KMS-11 (cell line): ENCODE measurements at regions not wholly inside any gene's neighbourhood (a gene's known extent, or its start where the extent isn't known, plus 50 kb on each side); places are given as distances from the start of the nearest gene placed in this dataset.

Source experiments
- H2AFZ ChIP-seq: fragments of 200-600 bp; sonication (generic); 2 replicates; pipeline ENCODE4 v1.6.1; 2016; ENCODE audit warnings: antibody characterized with exemption, mixed run types, low read depth
- H3K27ac ChIP-seq: fragments of 200-600 bp; sonication (generic); 2 replicates; pipeline ENCODE4 v1.6.1; 2016; ENCODE audit warnings: mild to moderate bottlenecking, mixed run types
- H3K27me3 ChIP-seq: fragments of 200-600 bp; sonication (generic); 2 replicates; pipeline ENCODE4 v1.6.1; 2017; ENCODE audit warnings: mild to moderate bottlenecking, low read depth, mixed run types, moderate library complexity; ENCODE audit not compliant: insufficient read depth
- H3K36me3 ChIP-seq: fragments of 200-600 bp; sonication (generic); 2 replicates; pipeline ENCODE4 v1.6.1; 2017; ENCODE audit warnings: mild to moderate bottlenecking, mixed run types; ENCODE audit not compliant: insufficient read depth
- H3K4me1 ChIP-seq: fragments of 200-600 bp; sonication (generic); 2 replicates; pipeline ENCODE4 v1.6.1; 2016; ENCODE audit warnings: mild to moderate bottlenecking, low read depth, mixed run types; ENCODE audit not compliant: poor library complexity, severe bottlenecking
- H3K4me2 ChIP-seq: fragments of 200-600 bp; sonication (generic); 2 replicates; pipeline ENCODE4 v1.7.0; 2016; ENCODE audit warnings: mild to moderate bottlenecking, mixed run types
- H3K4me3 ChIP-seq: fragments of 200-600 bp; sonication (generic); IDR thresholded peaks from 2 replicates; pipeline ENCODE4 v1.6.1; 2017; ENCODE audit warnings: low read depth, low read length, mixed read lengths; ENCODE audit not compliant: insufficient read depth
- H3K79me2 ChIP-seq: fragments of 200-600 bp; sonication (generic); 2 replicates; pipeline ENCODE4 v1.6.1; 2016; ENCODE audit warnings: low read depth, mixed run types; ENCODE audit not compliant: insufficient read depth
- H3K9ac ChIP-seq: fragments of 200-600 bp; sonication (generic); 2 replicates; pipeline ENCODE4 v1.6.1; 2016; ENCODE audit warnings: mild to moderate bottlenecking, mixed run types
- H4K20me1 ChIP-seq: fragments of 200-600 bp; sonication (generic); 2 replicates; pipeline ENCODE4 v1.6.1; 2016; ENCODE audit warnings: mild to moderate bottlenecking, mixed run types; ENCODE audit not compliant: insufficient read depth
- CTCF ChIP-seq: fragments of 200-600 bp; sonication (generic); conservative IDR thresholded peaks from 2 replicates; pipeline ENCODE4 v1.6.1; 2017; ENCODE audit warnings: low read depth, mild to moderate bottlenecking, antibody characterized with exemption, low read length, moderate library complexity, mixed read lengths

DNA sequence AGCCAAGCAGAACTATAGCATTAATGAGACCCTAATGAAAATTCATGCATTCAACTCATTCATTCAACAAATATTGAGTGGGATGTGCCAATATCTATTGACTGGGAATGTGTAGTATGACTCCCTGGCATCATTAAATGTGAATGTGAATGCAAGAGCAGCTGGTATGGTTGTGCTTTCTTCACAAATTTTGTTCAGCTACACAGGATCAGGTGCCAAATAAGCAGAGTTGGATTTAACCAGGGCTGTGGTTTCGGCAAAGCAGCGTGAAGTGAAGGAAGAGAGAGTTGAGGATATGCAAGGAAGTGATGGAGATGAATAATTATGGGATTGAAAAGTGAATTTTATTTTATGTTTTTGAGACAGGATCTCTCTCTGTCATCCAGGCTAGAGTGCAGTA lies 87.1 kb upstream of the HNF1B start:
- TF ChIP-seq CTCF, result no peak
- H3K4me2 ChIP-seq, result no peak overlapping the region
- no peaks in the 10 kb centered on the region for H3K4me1 ChIP-seq
- no peak overlapping the region for H3K9ac ChIP-seq
- H3K27me3 ChIP-seq, result no peaks in the 10 kb centered on the region
- no peaks in the 10 kb centered on the region for H3K36me3 ChIP-seq
- no peaks in the 10 kb centered on the region for H4K20me1 ChIP-seq
- no peak overlapping the region for H2AFZ ChIP-seq
- H3K79me2 ChIP-seq, result no peaks in the 10 kb centered on the region
- H3K4me3 ChIP-seq, result no peak overlapping the region
- no peak overlapping the region for H3K27ac ChIP-seq

DNA sequence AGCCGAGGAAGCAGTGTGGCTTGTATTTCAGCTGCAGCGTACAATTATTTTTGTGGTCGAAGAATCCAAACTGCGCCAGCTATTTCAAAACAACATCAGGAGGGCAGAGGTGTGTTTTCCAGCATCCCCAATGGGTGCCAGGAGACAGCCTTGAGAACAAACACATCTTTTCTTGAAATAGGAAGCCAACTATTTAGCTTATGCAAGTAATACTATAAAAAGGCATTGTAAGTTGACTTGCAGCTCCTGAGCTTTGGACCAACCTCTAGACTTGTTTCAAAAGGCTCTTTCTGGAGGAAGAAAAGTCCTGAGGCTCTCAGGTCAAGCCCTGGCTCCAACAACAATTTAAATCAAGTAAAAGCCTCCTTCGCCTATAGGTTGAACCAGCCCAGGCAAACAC lies 86.6 kb upstream of the HNF1B start:
- no peak for TF ChIP-seq CTCF
- H3K4me1 ChIP-seq, result no peaks in the 10 kb centered on the region
- no peak overlapping the region for H3K4me3 ChIP-seq
- no peaks in the 10 kb centered on the region for H4K20me1 ChIP-seq
- H3K79me2 ChIP-seq, result no peaks in the 10 kb centered on the region
- H2AFZ ChIP-seq, result no peak overlapping the region
- no peak overlapping the region for H3K27ac ChIP-seq
- H3K4me2 ChIP-seq, result no peak overlapping the region
- no peak overlapping the region for H3K9ac ChIP-seq
- no peaks in the 10 kb centered on the region for H3K27me3 ChIP-seq
- H3K36me3 ChIP-seq, result no peaks in the 10 kb centered on the region

DNA sequence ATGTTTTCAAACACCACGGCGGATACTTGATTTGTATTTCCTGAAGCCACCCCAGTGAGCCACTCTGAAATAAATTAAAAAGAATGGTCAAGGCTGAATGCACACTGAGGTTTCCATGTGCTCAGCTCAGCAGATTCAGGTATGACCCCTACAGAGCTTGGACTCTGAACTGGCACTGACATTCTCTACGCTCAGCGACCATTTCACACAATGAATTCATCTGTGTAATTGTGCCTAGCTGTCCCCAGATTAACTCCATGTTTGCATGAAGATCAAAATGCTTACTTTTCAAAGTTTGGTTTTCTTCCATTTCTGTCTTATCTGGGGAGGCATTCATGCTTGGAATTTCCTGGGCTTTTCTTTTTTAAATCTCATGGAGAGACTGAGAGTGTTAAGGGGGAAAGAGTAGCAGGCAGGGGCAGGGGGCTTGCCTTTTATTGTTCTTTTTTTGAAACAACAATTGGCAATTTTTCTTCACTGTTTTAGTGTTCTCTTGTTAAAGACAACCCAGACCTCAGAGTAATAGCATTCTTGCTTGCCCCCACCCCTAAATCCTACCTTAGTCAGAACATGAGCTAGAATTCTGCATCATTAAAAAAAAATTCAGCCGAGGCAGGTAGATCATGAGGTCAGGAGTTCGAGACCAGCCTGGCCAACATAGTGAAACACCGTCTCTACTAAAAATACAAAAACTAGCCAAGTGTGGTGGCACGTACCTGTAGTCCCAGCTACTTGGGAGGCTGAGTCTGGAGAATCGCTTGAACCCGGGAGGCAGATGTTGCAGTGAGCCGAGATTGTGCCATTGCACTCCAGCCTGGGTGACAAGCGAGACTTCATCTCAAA lies 85.5 kb upstream of the HNF1B start:
- no peak overlapping the region for H2AFZ ChIP-seq
- H3K4me2 ChIP-seq, result no peak overlapping the region
- TF ChIP-seq CTCF, result no peak
- H3K4me3 ChIP-seq, result no peak overlapping the region
- H3K27ac ChIP-seq, result no peak overlapping the region
- no peaks in the 10 kb centered on the region for H3K36me3 ChIP-seq
- no peaks in the 10 kb centered on the region for H4K20me1 ChIP-seq
- no peaks in the 10 kb centered on the region for H3K79me2 ChIP-seq
- H3K9ac ChIP-seq, result no peak overlapping the region
- H3K4me1 ChIP-seq, result no peaks in the 10 kb centered on the region
- no peaks in the 10 kb centered on the region for H3K27me3 ChIP-seq

GRCh38 chr17:37829592-37830123 lies 84.8 kb upstream of the HNF1B start:
- Histone ChIP-seq H3K9ac (no peak overlapping the region), H3K27ac (no peak overlapping the region), H3K27me3 (no peaks in the 10 kb centered on the region), H3K4me2 (no peak overlapping the region), H3K4me3 (no peak overlapping the region), H4K20me1 (no peaks in the 10 kb centered on the region), H3K36me3 (no peaks in the 10 kb centered on the region), H2AFZ (no peak overlapping the region), H3K79me2 (no peaks in the 10 kb centered on the region), H3K4me1 (no peaks in the 10 kb centered on the region)
- TF ChIP-seq CTCF, result no peak
